CD4-positive, alpha-beta memory T cell (primary cell): ENCODE measurements at regions not wholly inside any gene's neighbourhood (a gene's known extent, or its start where the extent isn't known, plus 50 kb on each side); places are given as distances from the start of the nearest gene placed in this dataset.
"Not testable (repeated sequence)": the region's sequence is repeated elsewhere in the genome, so short reads cannot be mapped to it uniquely, and the experiment has no call there.

Experiments used
- CTCF ChIA-PET: fragments of 350-600 bp; sonication (Branson Sonifier 250); formaldehyde crosslinking; loops from one replicate; lab custom pipeline; 2021; ENCODE audit warnings: inconsistent platforms; ENCODE audit not compliant: partially characterized antibody; lab: Charles Lee
- POLR2A ChIA-PET: fragments of 350-600 bp; sonication (Branson Sonifier 250); formaldehyde crosslinking; loops from one replicate; lab custom pipeline; 2021; ENCODE audit not compliant: partially characterized antibody; lab: Charles Lee
- DNase-seq, 5 donors: peaks; one replicate each; pipeline versions ENCODE4 v3.0.0 to v3.0.0-alpha.2; 2020 to 2022; ENCODE audit warnings: mixed read lengths in 1 of 5
- H3K27ac ChIP-seq: one replicate; pipeline ENCODE4 v1.7.0; 2013; ENCODE audit warnings: low read depth, low read length
- H3K27me3 ChIP-seq: 2 replicates; pipeline ENCODE4 v1.7.0; 2013; ENCODE audit warnings: mild to moderate bottlenecking, low read length, moderate library complexity; ENCODE audit not compliant: insufficient read depth
- H3K36me3 ChIP-seq: 2 replicates; pipeline ENCODE4 v1.7.0; 2013; ENCODE audit warnings: mild to moderate bottlenecking, low read length, moderate library complexity; ENCODE audit not compliant: insufficient read depth
- H3K4me1 ChIP-seq: 2 replicates; pipeline ENCODE4 v1.7.0; 2013; ENCODE audit warnings: mild to moderate bottlenecking, low read length, moderate library complexity; ENCODE audit not compliant: insufficient read depth
- H3K4me3 ChIP-seq, 2 donors: one replicate each; pipeline ENCODE4 v1.7.0; 2013; ENCODE audit warnings: low read length in 2 of 2, mild to moderate bottlenecking in 1 of 2
- H3K9me3 ChIP-seq, 2 donors: one replicate each; pipeline ENCODE4 v1.7.0; 2013; ENCODE audit warnings: low read length in 2 of 2, control low read depth in 1 of 2; ENCODE audit not compliant: control insufficient read depth in 1 of 2
- H3K27ac Mint-ChIP-seq, 7 donors: one replicate each; pipeline ENCODE4 v1.8.0; 2020 to 2021; ENCODE audit warnings: mixed read lengths in 7 of 7, mild to moderate bottlenecking in 6 of 7, inconsistent platforms in 3 of 7, moderate library complexity in 3 of 7
- H3K27me3 Mint-ChIP-seq, 2 donors: one replicate each; pipeline ENCODE4 v1.8.0; 2020 to 2021; ENCODE audit warnings: mixed read lengths in 2 of 2
- H3K36me3 Mint-ChIP-seq, 2 donors: one replicate each; pipeline ENCODE4 v1.8.0; 2020 to 2021; ENCODE audit warnings: mixed read lengths in 2 of 2, inconsistent platforms in 1 of 2, mild to moderate bottlenecking in 1 of 2
- H3K4me1 Mint-ChIP-seq, 4 donors: one replicate each; pipeline ENCODE4 v1.8.0; 2020 to 2021; ENCODE audit warnings: mixed read lengths in 4 of 4, mild to moderate bottlenecking in 1 of 4
- H3K4me3 Mint-ChIP-seq, 8 donors: one replicate each; pipeline ENCODE4 v1.8.0; 2020 to 2021; ENCODE audit warnings: mixed read lengths in 8 of 8, mild to moderate bottlenecking in 7 of 8, moderate library complexity in 6 of 8, inconsistent platforms in 3 of 8
- H3K9me3 Mint-ChIP-seq, 8 donors: one replicate each; pipeline ENCODE4 v1.8.0; 2020 to 2021; ENCODE audit warnings: mixed read lengths in 8 of 8, mild to moderate bottlenecking in 5 of 8, inconsistent platforms in 3 of 8, moderate library complexity in 1 of 8
- intact Hi-C: fragments of 100-400 bp; cut with micrococcal nuclease; formaldehyde crosslinking; loops from one replicate; pipeline ENCODE4 v1.15.1; 2023

GRCh38 chr12:125860672-125861288 is 795.5 kb downstream of the AACS start:
- no peak for DNase-seq
- Mint-ChIP-seq H3K27me3 (peaks cover 1 to 2% of the 10 kb centered on the region in 2 donors), H3K27ac (no peak overlapping the region), H3K9me3 (peaks cover 0 to 17% (median 9%) of the 10 kb centered on the region in 8 donors), H3K4me3 (peak overlapping the region in 1 of 8 donors; percentile 39), H3K36me3 (no peaks in the 10 kb centered on the region), H3K4me1 (no peaks in the 10 kb centered on the region)
- ChIA-PET CTCF (no interaction called here), POLR2A (no interaction called here)
- Histone ChIP-seq H3K4me1 (no peaks in the 10 kb centered on the region), H3K4me3 (no peak overlapping the region), H3K27ac (no peak overlapping the region), H3K27me3 (no peaks in the 10 kb centered on the region), H3K36me3 (no peaks in the 10 kb centered on the region), H3K9me3 (no peaks in the 10 kb centered on the region)
- intact Hi-C loops: no loop called here

DNA sequence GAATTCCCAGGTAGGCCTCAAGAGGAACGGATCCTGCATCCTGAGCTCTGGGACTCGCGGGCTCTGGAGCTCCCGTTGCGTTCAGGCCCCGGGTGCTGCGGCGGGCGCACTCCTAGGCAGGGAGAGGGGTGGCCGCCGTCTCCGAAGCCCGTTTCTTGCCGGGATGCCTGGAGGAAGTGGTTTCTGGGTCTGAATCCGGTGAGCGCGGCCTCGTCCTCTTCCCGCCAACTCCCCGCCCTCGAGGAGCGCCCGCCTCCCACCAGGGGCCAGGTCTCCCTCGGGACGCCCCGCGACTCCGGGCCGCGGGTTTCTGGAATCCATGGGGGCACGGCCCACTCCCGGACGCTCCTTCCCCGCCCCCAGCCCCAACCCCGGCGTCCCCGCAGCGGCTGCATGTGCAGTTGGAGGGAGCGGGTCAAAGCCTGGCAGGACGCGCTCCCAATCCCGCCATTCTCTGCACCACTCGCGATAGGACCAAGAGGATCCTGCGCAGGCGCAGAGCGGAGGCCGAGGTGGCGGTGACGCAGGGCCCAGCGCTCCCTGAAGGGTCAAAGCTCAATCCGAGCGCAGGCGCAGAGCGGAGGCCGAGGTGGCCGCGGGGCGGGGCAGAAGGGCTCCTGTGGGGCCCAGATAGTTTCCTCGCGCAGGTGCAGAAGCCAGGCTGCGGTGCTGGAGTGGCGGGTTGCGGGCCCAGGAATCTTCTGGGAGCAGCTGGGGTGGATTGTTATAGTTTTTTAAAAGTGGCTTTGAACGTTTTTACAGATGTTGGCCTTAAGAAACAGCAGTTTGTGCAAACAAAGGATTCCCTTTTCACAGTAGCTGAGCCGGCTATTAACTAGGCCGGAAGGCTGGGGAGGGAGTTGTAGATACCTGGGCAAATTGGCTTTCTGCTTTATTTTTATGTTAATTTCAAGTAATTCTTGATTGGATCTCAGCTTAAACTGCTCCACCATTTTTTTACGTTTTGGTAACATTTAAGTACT is 796.4 kb downstream of the AACS start:
- Histone ChIP-seq H3K27ac (no peak overlapping the region), H3K4me3 (no peak overlapping the region), H3K36me3 (no peaks in the 10 kb centered on the region), H3K9me3 (no peaks in the 10 kb centered on the region), H3K27me3 (no peaks in the 10 kb centered on the region), H3K4me1 (no peaks in the 10 kb centered on the region)
- Mint-ChIP-seq H3K27me3 (peaks cover 1 to 2% of the 10 kb centered on the region in 2 donors), H3K36me3 (no peaks in the 10 kb centered on the region), H3K9me3 (peaks cover 0 to 19% (median 9%) of the 10 kb centered on the region in 8 donors), H3K4me1 (no peaks in the 10 kb centered on the region), H3K4me3 (no peak overlapping the region), H3K27ac (no peak overlapping the region)
- no peak for DNase-seq
- intact Hi-C loops: no loop called here
- CTCF ChIA-PET: no interaction called here
- POLR2A ChIA-PET: no interaction called here

DNA sequence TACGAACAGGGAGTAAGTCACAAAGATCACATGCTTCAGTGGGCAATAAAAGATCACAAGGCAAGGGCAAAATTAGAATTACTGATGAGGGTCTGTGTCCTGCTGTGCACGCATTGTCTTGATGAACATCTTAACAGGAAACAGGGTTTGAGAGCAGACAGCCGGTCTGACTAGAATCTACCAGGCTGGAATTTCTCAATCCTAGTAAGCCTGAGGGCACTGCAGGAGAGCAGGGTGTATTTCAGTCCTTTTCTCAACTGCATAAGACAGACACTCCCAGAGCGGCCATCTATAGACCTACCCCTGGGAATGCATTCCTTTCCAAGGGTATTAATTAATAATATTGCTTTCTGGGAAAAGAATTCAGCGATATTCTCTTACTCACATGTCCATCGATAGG is 800.0 kb downstream of the AACS start:
- H3K4me3 ChIP-seq, H3K36me3 Mint-ChIP-seq, H3K27ac ChIP-seq, CTCF ChIA-PET, H3K9me3 ChIP-seq, H3K4me1 Mint-ChIP-seq, H3K4me3 Mint-ChIP-seq, H3K4me1 ChIP-seq, DNase-seq, intact Hi-C loops, H3K27ac Mint-ChIP-seq, H3K27me3 Mint-ChIP-seq, H3K27me3 ChIP-seq, POLR2A ChIA-PET, H3K36me3 ChIP-seq: not testable (repeated sequence)
- H3K9me3 Mint-ChIP-seq: peaks cover 0 to 23% (median 9%) of the 10 kb centered on the region in 8 donors

DNA sequence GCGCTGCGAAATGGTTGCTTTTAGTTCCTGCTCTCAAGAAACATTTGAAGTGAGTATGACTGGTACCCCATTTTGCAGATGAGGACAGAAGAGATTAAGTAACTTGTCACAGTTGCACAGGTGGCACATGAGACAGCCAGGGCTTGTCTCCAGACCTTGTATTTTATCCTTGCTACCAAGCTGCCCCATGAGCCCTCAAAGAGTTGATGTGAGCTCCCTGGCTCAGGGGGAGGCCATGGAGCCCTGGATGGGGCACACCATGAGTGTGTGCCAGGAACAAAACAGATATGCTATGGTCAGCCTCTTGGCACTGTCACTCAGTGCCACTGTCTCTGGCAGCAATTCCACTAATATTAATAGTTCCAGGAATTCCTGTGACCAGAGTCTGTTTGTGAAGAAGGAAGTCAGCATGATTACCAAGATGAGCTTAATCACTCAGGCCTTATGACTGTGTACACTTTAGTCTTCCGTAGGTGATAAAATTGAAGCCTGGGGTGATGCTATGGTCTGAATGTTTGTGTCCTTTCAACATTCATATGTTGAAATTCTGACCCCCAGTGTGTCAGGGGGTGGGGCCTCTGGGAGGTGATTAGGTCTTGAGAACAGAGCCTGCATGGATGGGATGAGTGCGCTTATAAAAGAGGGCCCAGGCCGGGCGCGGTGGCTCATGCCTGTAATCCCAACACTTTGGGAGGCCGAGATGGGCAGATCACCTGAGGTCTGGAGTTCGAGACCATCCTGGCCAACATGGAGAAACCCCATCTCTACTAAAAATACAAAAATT is 806.8 kb downstream of the AACS start:
- peaks cover 0 to 7% (median 3%) of the 10 kb centered on the region in 8 donors for H3K9me3 Mint-ChIP-seq
- no peaks in the 10 kb centered on the region for H3K36me3 Mint-ChIP-seq
- H3K4me1 Mint-ChIP-seq: no peaks in the 10 kb centered on the region
- no peaks in the 10 kb centered on the region for H3K4me1 ChIP-seq
- POLR2A ChIA-PET: no interaction called here
- intact Hi-C loops: no loop called here
- no peaks in the 10 kb centered on the region for H3K27me3 ChIP-seq
- H3K4me3 Mint-ChIP-seq: peak overlapping the region in 1 of 8 donors; percentile 11
- H3K4me3 ChIP-seq: no peak overlapping the region
- DNase-seq: no peak
- H3K27me3 Mint-ChIP-seq: no peaks in the 10 kb centered on the region
- H3K27ac Mint-ChIP-seq: no peak overlapping the region
- no peaks in the 10 kb centered on the region for H3K36me3 ChIP-seq
- CTCF ChIA-PET: no interaction called here
- H3K27ac ChIP-seq: no peak overlapping the region
- no peaks in the 10 kb centered on the region for H3K9me3 ChIP-seq

GRCh38 chr12:125873016-125873415 is 807.8 kb downstream of the AACS start:
- Histone ChIP-seq H3K4me3 (no peak overlapping the region), H3K36me3 (no peaks in the 10 kb centered on the region), H3K27me3 (no peaks in the 10 kb centered on the region), H3K27ac (no peak overlapping the region), H3K9me3 (no peaks in the 10 kb centered on the region), H3K4me1 (no peaks in the 10 kb centered on the region)
- Mint-ChIP-seq H3K36me3 (no peaks in the 10 kb centered on the region), H3K4me1 (no peaks in the 10 kb centered on the region), H3K4me3 (no peak overlapping the region), H3K27ac (no peak overlapping the region), H3K27me3 (no peaks in the 10 kb centered on the region), H3K9me3 (peaks cover 0 to 7% (median 2%) of the 10 kb centered on the region in 8 donors)
- no peak for DNase-seq
- intact Hi-C loops: no loop called here
- CTCF ChIA-PET: no interaction called here
- POLR2A ChIA-PET: no interaction called here

DNA sequence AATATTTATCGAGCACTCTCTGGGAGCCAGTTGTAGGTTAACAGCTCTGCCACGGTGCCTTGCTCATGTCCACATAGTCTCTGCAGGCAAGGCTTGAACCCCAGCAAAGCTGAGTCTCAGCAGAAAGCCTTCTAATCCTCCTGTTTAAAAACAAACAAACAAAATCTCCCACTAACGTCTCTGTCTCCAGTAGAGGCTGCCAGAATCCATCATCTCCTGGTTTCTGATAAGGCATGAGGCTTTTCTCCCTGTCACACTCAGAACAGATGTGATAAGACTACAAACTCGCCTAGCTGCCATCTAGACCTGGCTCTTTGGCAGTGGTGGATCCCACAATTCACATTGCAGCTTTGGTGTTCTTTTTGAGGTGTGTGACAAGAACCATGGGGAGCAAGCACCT is 813.2 kb downstream of the AACS start:
- Mint-ChIP-seq H3K27ac (no peak overlapping the region), H3K27me3 (no peaks in the 10 kb centered on the region), H3K36me3 (no peaks in the 10 kb centered on the region), H3K4me3 (no peak overlapping the region), H3K9me3 (peaks cover 0 to 4% (median 0%) of the 10 kb centered on the region in 8 donors), H3K4me1 (no peaks in the 10 kb centered on the region)
- no peak overlapping the region for H3K27ac ChIP-seq
- no peaks in the 10 kb centered on the region for H3K9me3 ChIP-seq
- H3K4me1 ChIP-seq: no peaks in the 10 kb centered on the region
- no peak overlapping the region for H3K4me3 ChIP-seq
- DNase-seq: no peak
- ChIA-PET CTCF (no interaction called here), POLR2A (no interaction called here)
- intact Hi-C loops: no loop called here
- H3K27me3 ChIP-seq: no peaks in the 10 kb centered on the region
- no peaks in the 10 kb centered on the region for H3K36me3 ChIP-seq

GRCh38 chr12:125882141-125882540 is 816.9 kb downstream of the AACS start:
- no peaks in the 10 kb centered on the region for H3K27me3 Mint-ChIP-seq
- H3K4me3 Mint-ChIP-seq: no peak overlapping the region
- Histone ChIP-seq H3K36me3 (no peaks in the 10 kb centered on the region), H3K9me3 (no peaks in the 10 kb centered on the region), H3K27ac (no peak overlapping the region), H3K27me3 (no peaks in the 10 kb centered on the region), H3K4me3 (no peak overlapping the region), H3K4me1 (no peaks in the 10 kb centered on the region)
- no peak for DNase-seq
- H3K27ac Mint-ChIP-seq: no peak overlapping the region
- H3K4me1 Mint-ChIP-seq: no peaks in the 10 kb centered on the region
- POLR2A ChIA-PET: no interaction called here
- H3K9me3 Mint-ChIP-seq: peaks cover 0 to 9% (median 0%) of the 10 kb centered on the region in 8 donors
- CTCF ChIA-PET: no interaction called here
- intact Hi-C loops: no loop called here
- no peaks in the 10 kb centered on the region for H3K36me3 Mint-ChIP-seq
